Activated T-cell treated with anti-CD3 and anti-CD28 coated beads for 48 hours (primary cell): ENCODE measurements at regions not wholly inside any gene's neighbourhood (a gene's known extent, or its start where the extent isn't known, plus 50 kb on each side); places are given as distances from the start of the nearest gene placed in this dataset.
"Not testable (repeated sequence)": the region's sequence is repeated elsewhere in the genome, so short reads cannot be mapped to it uniquely, and the experiment has no call there.

ENCODE experiments used
- DNase-seq: peaks from one replicate; pipeline ENCODE4 v3.0.0-alpha.2; 2020; ENCODE audit warnings: low read depth

DNA sequence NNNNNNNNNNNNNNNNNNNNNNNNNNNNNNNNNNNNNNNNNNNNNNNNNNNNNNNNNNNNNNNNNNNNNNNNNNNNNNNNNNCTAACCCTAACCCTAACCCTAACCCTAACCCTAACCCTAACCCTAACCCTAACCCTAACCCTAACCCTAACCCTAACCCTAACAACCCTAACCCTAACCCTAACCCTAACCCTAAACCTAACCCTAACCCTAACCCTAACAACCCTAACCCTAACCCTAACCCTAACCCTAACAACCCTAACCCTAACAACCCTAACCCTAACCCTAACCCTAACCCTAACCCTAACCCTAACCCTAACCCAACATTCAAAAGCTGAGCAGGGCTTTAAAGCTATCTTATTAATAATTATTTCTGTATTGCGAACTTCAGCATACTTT, 182.5 kb upstream of the FAM20C start:
- not testable (repeated sequence) for DNase-seq

DNA sequence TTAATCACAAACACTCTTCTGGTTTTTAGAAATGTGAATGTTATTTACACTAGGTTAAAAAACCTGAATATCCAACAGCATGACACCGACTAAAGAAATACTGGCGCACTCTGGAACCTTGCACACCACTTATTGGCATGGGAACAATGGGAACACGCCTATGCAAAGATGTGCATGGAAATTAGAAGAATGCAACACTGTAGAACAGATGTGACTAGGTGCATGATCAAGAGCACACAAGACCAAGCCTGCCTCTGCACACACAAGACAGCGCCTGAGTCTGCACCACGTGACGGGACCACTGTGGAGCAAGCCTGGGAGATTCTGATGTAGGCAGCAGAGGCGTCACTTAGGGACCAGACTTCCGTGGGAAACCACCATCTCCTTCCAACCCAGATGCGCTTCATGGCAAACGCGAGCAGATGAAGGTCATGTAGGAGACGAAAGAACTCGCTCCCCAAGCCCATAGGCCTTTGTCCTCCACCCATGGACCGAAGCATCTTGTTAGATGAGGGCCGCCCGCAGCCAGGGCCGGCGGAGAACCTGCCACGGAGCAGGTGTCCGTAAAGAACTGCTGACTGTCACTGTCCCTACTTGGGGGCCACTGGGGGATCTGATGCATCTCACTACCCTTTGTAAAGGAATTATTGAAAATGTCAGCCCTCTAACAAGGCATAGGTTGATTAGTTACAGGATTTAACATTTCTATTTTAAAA, 159.6 kb upstream of the FAM20C start:
- DNase-seq, result not testable (repeated sequence)

GRCh38 chr7:35121-35541, 157.2 kb upstream of the FAM20C start:
- DNase-seq, result not testable (repeated sequence)

DNA sequence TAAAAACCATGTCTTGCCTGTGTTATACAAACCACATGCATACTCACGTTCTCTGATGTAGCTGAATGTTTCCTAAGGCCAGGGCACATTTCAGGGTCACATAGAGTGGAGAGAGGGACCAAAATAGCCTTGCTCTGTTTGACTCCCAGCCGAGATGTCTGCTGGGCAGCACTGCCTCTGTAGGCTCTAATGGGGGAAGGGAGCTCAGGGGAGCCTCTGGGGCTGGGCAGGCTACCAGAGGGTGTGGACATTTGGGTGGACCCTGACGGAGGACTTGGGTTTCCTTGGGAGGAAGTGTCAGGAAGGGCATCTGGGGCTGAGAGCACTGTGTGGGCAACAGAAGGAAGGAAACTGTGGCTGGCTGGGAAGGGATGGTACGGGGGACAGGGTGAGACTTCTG, 155.8 kb upstream of the FAM20C start:
- not testable (repeated sequence) for DNase-seq

- not testable (repeated sequence) for DNase-seq
Observed at GRCh38 chr7:37656-38055, 154.7 kb upstream of the FAM20C start.

GRCh38 chr7:38444-38843, 153.9 kb upstream of the FAM20C start:
- not testable (repeated sequence) for DNase-seq

DNA sequence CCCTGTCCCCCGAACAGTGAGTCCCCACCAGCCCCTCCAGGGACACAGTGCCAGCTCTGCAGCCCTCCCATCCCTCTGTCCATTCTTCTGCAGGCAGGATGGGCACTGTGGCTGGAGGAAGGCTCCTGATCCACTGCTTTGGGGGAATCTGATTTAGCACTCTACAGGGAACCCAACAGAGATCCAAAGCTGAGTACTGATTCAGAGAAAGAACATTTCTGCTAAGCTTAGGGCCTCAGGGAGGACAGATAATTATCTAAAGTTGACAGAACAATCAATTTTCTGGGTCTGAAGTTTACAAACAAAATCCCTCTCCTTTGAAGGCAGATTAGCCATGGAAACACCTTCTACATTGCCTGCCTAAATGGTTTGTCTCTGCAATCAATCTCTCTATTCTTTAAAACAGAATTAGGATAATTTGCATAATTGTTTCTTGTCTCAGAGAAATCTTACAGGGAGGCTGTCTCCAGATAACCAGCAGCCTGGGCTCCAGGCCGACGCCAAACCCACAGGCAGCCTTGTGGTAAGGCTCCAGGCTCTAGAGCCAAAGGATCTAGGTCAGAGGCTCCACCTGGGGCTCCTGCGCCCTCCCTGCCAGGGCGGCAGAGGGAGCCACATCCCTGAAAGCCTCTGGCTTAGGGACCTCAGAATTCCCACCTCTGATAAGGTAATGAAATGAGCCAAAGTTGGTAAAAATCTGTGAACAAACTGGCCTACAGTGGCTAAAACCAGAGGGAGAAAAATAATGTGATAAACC, 152.2 kb upstream of the FAM20C start:
- not testable (repeated sequence) for DNase-seq

DNA sequence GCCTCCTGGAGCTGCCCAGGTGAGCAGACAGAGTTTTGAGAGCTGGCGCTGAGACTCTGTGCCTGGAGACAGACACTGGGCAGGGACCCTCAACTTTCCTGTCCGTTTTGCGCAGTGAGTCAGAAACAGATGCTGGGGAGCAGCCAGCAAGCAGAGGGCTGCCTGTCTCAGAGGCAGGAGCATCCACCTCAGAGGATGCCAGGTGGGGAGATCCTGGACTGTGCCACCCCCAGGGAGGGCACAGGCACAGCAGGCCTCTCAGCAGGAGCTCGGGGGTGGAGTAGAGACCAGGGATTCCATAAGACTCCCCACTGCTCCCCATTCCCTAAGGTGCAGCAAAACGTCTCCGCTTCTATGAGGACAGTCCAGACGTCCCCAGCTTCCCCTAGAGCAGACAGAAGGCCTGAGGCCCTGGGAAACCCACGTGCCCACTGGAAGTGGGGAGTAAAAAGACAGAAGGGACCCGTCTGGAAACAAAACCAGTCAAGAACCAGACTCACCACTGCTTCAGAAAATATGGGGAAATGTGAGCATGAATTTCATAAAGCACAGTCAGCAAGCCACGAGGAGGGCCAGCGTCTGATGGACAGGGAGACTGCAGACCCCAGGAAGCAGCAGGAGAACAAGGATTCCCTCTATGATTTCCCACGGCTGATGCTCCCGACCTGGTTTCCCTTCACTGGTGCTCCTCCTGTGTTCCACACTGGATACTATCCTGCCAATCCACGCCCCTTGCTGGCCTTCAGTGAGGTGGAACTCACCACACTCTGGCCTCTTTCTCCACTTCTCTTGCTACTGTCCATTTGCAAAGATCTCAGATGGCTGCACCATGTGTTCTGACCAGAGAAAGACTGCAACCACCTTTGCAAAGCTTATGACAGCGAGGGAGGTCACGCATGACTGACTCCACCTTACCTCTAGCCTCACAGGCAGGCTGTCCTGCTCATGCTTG, 151.3 kb upstream of the FAM20C start:
- DNase-seq, result no peak

DNA sequence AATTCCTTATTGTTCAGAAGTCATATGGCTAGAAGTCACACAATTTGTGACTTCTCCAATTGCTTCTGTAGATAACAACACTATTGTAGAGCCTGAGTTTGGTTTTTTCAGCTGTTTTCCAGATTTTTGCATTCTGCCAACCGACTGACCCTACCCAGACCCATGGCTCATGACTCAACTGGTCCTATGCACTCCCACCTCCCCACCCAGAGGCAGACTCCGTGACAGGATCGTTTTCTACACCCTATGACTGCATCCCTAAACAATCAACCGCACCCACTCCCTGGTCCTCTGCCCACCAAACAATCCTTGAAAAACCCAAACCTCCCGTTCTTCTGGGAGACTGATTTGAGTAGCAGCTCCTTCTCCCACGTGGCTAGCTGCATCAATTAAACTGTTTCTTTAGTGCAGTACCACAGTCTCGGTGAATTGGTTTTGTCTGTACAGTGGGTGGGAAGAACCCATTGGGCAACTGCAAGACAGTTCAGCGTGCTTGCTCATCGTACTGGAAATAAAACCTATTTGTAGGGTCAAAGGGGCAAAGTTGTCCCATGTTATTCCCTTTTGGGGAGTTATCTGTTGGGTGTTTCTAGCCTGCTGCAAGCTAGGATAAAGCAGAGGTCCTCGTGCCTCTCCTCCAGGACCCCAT, 150.3 kb upstream of the FAM20C start:
- no peak for DNase-seq

- no peak for DNase-seq
Observed at GRCh38 chr7:43791-44540, 148.4 kb upstream of the FAM20C start.

DNA sequence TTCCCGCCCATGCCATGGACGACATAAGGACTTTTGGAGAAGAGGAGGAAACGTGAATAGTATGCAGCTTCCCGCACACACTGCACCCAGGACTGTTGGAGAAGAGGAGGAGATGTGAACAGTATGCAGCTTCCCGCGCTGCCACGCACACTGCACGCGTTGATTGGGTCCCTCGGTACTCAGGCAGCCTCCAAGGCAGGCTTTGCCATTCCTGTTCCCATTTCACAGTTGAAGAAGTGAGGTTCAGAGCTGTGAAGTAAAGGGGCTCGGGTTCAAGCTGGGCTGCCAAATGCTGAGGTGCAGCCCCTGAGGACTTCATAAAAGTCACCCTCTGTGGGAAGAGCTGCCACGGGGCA, 147.9 kb upstream of the FAM20C start:
- no peak for DNase-seq

DNA sequence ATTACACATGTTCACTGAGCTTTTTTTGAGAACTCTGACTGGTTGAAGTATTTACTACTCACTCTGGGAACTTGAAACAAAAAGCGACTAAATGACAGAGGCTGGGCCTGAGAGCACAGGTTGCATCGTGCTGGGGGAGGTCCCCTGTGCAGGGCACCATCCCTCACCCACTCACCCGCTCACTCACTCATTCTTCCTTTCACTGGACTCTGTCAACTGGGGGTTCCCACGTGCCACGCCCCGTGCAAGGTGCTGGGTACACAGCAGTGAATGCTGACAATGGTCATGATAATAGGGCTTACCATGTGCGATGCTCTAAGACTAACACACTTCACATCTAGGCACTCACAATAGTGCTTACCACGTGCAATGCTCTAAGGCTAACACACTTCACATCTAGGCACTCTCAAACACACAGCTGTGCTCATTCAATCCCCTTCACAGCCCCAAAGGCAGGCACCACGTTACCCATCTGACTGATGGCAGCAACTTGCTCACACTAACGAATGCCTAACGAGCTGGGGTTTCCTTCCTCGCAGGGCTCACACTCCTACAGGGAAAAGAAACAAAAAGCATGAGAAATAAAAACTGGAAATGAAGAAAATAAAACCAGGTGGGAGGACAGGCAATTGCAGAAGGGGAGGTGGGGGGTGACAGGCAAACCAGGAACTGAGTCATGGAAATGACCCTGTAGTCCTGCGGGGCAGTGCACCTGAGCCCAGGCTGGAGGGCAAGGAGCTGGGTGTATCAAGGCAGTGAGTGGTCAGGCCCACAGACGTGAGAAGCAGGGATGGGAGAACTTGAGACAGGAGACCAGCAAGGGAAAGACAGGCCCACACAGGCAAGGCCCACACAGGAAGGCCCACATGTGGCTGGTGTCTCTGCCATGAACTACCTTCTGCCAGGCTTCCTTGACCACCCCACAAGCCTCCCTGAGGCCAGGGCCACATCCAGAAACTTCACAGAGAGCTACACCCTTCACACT, 147.0 kb upstream of the FAM20C start:
- no peak for DNase-seq

- no peak for DNase-seq
Observed at GRCh38 chr7:46123-46829, 146.1 kb upstream of the FAM20C start.

GRCh38 chr7:46830-47140, 145.6 kb upstream of the FAM20C start:
- no peak for DNase-seq

DNA sequence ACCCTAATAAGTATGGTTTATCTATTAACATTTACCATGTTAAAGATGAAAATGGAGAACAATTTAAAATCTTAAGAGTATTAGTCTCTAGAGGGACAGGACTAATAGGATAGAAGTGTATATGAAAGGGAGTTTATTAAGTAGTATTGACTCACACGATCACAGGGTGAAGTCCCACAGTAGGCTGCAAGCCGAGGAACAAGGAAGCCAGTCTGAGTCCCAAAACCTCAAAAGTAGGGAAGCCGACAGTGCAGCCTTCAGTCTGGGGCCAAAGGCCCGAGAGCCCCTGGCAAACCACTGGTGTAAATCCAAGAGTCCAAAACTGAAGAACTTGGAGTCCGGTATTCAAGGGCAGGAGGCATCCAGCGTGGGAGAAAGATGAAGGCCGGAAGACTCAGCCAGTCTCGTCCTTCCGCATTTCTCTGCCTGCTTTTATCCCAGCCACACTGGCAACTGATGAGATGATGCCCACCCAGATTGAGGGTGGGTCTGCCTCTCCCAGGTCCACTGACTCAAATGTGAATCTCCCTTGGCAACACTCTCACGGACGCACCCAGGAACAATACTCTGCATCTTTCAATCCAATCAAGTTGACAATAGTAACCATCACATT, 140.8 kb upstream of the FAM20C start:
- no peak for DNase-seq

DNA sequence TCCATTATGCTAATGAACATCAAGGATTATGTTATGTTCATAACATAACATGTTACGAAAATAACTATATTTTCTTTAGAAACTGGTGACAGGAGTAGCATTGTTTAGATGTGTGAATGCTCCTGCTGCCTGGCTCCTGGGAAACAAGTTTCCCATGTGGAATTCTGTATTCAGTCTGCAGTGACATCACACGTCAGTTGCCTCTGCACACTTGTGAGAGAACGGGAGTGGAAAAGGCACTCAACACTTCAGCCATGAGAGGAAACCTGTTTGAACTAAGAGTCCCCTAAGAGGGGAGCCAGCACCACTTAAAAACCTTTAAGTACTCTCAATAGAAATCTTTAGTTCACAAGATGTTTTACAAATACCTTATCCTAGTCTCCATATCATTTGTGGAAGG, 140.3 kb upstream of the FAM20C start:
- DNase-seq, result no peak

- no peak for DNase-seq
Observed at GRCh38 chr7:53531-53930, 138.8 kb upstream of the FAM20C start.

DNA sequence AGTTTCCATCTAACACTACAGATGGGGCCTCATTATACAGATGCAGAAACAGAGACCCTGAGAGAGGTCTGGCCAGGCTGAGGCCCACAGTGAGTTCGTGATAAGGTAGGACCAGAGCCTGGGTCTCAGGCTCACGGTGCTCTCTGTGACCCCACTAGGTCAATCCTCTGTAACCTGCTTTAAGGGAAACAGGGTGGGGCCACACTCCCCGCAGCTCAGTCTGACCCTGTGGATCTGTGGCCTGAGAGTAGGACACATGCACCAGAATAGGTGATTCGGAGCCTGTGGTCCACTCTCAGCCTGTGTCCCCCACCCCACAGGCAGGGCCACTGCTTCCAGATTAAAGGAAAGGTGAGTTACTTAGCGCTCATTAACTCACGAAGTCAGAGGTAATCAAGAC, 137.8 kb upstream of the FAM20C start:
- no peak for DNase-seq

- no peak for DNase-seq
Observed at GRCh38 chr7:55690-56248, 136.6 kb upstream of the FAM20C start.
